ENCODE measurements at regions not wholly inside any gene's neighbourhood (a gene's known extent, or its start where the extent isn't known, plus 50 kb on each side); places are given as distances from the start of the nearest gene placed in this dataset.

GRCh38 chr5:168131519-168131918 lies 159.9 kb upstream of the WWC1 start:
- no peak overlapping the region for H3K9ac ChIP-seq (ENCODE audit: insufficient read depth, low read length, poor library complexity, severe bottlenecking)
- WGBS (ENCODE audit: insufficient coverage): 97% methylated on average over 3 of the region's 3 CpGs
- H2AFZ ChIP-seq (ENCODE audit: insufficient read depth, low read depth, low read length, poor library complexity, severe bottlenecking): no peak overlapping the region
- Mint-ChIP-seq H3K27ac (no peak overlapping the region), H3K4me1 (no peaks in the 10 kb centered on the region), H3K36me3 (no peaks in the 10 kb centered on the region), H3K9me3 (peaks cover 0 to 3% (median 0%) of the 10 kb centered on the region in 7 donors), H3K4me3 (no peak overlapping the region), H3K27me3 (ENCODE audit: low read depth in 3 of 3) (peaks cover under 1 to 8% (median 5%) of the 10 kb centered on the region in 3 donors)
- H3K4me1 ChIP-seq (ENCODE audit: control insufficient read depth in 1 of 2, insufficient read depth in 2 of 2, low read length in 2 of 2): no peaks in the 10 kb centered on the region
- H3K4me2 ChIP-seq (replicated peaks; ENCODE audit: extremely low read depth, low read length, poor library complexity, severe bottlenecking): no peak overlapping the region
- no peak overlapping the region for H3K4me3 ChIP-seq (replicated peaks in 1 of 3; ENCODE audit: low read depth in 2 of 3, low read length in 3 of 3)
- H3K27ac ChIP-seq (ENCODE audit: low read depth in 1 of 2, low read length in 2 of 2): no peak overlapping the region
- no peaks in the 10 kb centered on the region for H3K79me2 ChIP-seq (ENCODE audit: insufficient read depth, low read length)
- no peaks in the 10 kb centered on the region for H4K20me1 ChIP-seq (ENCODE audit: insufficient read depth, low read length)
- TF ChIP-seq CTCF (IDR thresholded peaks at IDR 0.05): no peak
- no peaks in the 10 kb centered on the region for H3K27me3 ChIP-seq (ENCODE audit: control insufficient read depth in 2 of 2, insufficient read depth in 2 of 2, low read length in 2 of 2)
- no peak for DNase-seq
- intact Hi-C loops (cut with micrococcal nuclease): no loop called here
- no peaks in the 10 kb centered on the region for H3K36me3 ChIP-seq (replicated peaks in 1 of 2; ENCODE audit: control insufficient read depth in 1 of 2, insufficient read depth in 2 of 2, low read length in 2 of 2)
- H3K9me3 ChIP-seq (replicated peaks in 1 of 2; ENCODE audit: control insufficient read depth in 1 of 2, insufficient read depth in 1 of 2, low read length in 2 of 2): no peaks in the 10 kb centered on the region

- 100% methylated on average over 2 of the region's 3 CpGs for WGBS (ENCODE audit: insufficient coverage)
- Mint-ChIP-seq H3K4me3 (no peak overlapping the region), H3K27ac (no peak overlapping the region), H3K36me3 (no peaks in the 10 kb centered on the region), H3K27me3 (ENCODE audit: low read depth in 3 of 3) (peaks cover 3 to 8% (median 5%) of the 10 kb centered on the region in 3 donors), H3K4me1 (no peaks in the 10 kb centered on the region), H3K9me3 (no peaks in the 10 kb centered on the region)
- DNase-seq: no peak
- intact Hi-C loops (cut with micrococcal nuclease): no loop called here
- Histone ChIP-seq H3K9me3 (replicated peaks in 1 of 2; ENCODE audit: control insufficient read depth in 1 of 2, insufficient read depth in 1 of 2, low read length in 2 of 2) (no peaks in the 10 kb centered on the region), H3K4me3 (replicated peaks in 1 of 3; ENCODE audit: low read depth in 2 of 3, low read length in 3 of 3) (no peak overlapping the region), H4K20me1 (ENCODE audit: insufficient read depth, low read length) (no peaks in the 10 kb centered on the region), H2AFZ (ENCODE audit: insufficient read depth, low read depth, low read length, poor library complexity, severe bottlenecking) (no peak overlapping the region), H3K36me3 (replicated peaks in 1 of 2; ENCODE audit: control insufficient read depth in 1 of 2, insufficient read depth in 2 of 2, low read length in 2 of 2) (no peaks in the 10 kb centered on the region), H3K9ac (ENCODE audit: insufficient read depth, low read length, poor library complexity, severe bottlenecking) (no peak overlapping the region), H3K27me3 (ENCODE audit: control insufficient read depth in 2 of 2, insufficient read depth in 2 of 2, low read length in 2 of 2) (no peaks in the 10 kb centered on the region), H3K4me1 (ENCODE audit: control insufficient read depth in 1 of 2, insufficient read depth in 2 of 2, low read length in 2 of 2) (no peaks in the 10 kb centered on the region), H3K27ac (ENCODE audit: low read depth in 1 of 2, low read length in 2 of 2) (no peak overlapping the region), H3K4me2 (replicated peaks; ENCODE audit: extremely low read depth, low read length, poor library complexity, severe bottlenecking) (no peak overlapping the region), H3K79me2 (ENCODE audit: insufficient read depth, low read length) (no peaks in the 10 kb centered on the region)
- no peak for TF ChIP-seq CTCF (IDR thresholded peaks at IDR 0.05)
These were observed 159.2 kb upstream of the WWC1 start for GRCh38 chr5:168132241-168132641.

Data from CD14-positive monocyte (primary cell).